Thyroid gland (tissue), 4 donors: ENCODE measurements at regions not wholly inside any gene's neighbourhood (a gene's known extent, or its start where the extent isn't known, plus 50 kb on each side); places are given as distances from the start of the nearest gene placed in this dataset.

Source experiments
- DNase-seq, 2 donors: peaks; one replicate each; pipeline ENCODE4 v3.0.0-alpha.2; 2019
- H3K27ac ChIP-seq, 3 donors: fragments of 200-600 bp; sonication (generic); 1 replicate in 2 of 3; 2 replicates in 1 of 3; pipeline ENCODE4 v1.5.1; 2016 to 2019; ENCODE audit warnings: mild to moderate bottlenecking in 1 of 3, moderate library complexity in 1 of 3
- H3K27me3 ChIP-seq: fragments of 200-600 bp; sonication (generic); one replicate; pipeline ENCODE4 v1.5.1; 2019
- H3K36me3 ChIP-seq, 2 donors: fragments of 200-600 bp; sonication (generic); one replicate each; pipeline ENCODE4 v1.5.1; 2016 to 2019
- H3K4me1 ChIP-seq, 2 donors: fragments of 200-600 bp; sonication (generic); one replicate each; pipeline ENCODE4 v1.5.1; 2017 to 2019
- H3K4me3 ChIP-seq, 3 donors: fragments of 200-600 bp; sonication (generic); replicated peaks in 1 of 3; 1 replicate in 2 of 3; 2 replicates in 1 of 3; pipeline ENCODE4 v1.5.1; 2016; ENCODE audit warnings: mild to moderate bottlenecking in 1 of 3
- H3K9me3 ChIP-seq: fragments of 200-600 bp; sonication (generic); one replicate; pipeline ENCODE4 v1.5.1; 2017
- CTCF ChIP-seq, 6 experiments: fragments of 200-600 bp in 3 of 6; fragments of 450-650 bp in 3 of 6; sonication (generic) in 3 of 6; IDR thresholded peaks; one replicate each; pipeline ENCODE4 v1.5.1; 2016 to 2019; ENCODE audit warnings: antibody characterized with exemption in 6 of 6, mild to moderate bottlenecking in 2 of 6, inconsistent platforms in 1 of 6, moderate library complexity in 1 of 6
- POLR2A ChIP-seq, 2 donors: fragments of 450-650 bp; IDR thresholded peaks; one replicate each; pipeline ENCODE4 v1.6.1; 2017; ENCODE audit warnings: antibody characterized with exemption in 2 of 2, mild to moderate bottlenecking in 2 of 2, moderate library complexity in 1 of 2
- WGBS, 2 donors: methylation state at CpG; one replicate each; pipeline ENCODE4 v1.1.5; 2017; 5-methylcytosine and 5-hydroxymethylcytosine counted together
- intact Hi-C: fragments of 100-400 bp; cut with DNase I; formaldehyde crosslinking; loops from one replicate; pipeline ENCODE4 v1.15.1; 2023

DNA sequence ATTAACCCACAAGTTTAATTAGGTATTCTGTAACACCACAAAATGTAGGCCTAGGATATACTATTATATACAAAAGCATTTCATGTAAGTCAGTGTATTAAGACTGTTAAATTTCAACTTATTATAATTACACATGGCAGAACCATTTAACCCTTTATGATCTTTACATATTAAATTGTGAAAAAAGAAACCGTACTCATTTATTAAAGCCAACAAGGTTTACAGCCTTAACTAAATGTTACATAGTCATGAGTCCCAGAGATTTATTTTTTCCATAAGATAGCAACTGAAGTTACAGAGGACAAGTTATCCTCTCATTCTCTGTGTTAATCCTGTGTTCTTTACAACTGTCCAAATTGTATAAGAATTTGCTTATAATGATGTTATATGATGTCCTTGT is 615.8 kb upstream of the AGTR1 start:
- intact Hi-C loops: no loop called here
- DNase-seq: no peak
- WGBS, 2 donors: 94% methylated on average over 1 of the region's 1 CpG

DNA sequence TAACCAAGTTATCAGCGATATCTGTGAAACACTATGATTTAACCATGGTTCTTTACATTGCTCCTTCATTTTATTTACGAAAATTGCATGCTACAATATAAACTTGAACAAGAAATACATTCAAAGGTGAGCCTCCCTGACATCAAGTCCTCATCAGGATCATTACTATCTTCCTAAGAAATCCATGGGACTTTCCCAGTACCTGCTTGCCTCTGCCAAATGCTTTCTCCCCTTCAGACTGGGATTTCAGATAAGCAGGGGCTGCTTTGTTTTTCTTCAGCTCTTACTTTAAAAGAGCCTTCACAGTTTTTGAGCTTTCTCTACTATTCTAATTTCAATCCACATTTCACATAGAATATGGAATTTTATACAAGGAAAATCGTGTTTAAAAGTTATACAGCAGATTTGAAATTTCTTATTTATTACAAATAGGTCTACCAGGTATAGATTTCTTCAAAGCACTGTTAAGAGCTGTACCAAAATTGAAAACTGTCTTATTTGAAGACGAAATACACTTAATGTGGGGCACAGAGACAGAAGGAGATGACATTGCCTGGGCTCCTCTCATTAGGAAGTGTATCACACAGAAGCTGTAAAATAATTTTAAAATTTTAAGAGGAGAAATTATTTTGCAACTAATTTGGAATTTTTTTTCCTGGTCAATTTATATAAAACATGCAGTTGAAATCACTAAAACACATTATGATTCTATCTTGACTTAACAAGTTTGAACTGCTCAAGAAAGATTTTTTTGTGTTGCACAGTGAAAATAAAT is 615.0 kb upstream of the AGTR1 start:
- Histone ChIP-seq H3K27ac (no peak overlapping the region), H3K9me3 (no peaks in the 10 kb centered on the region), H3K4me1 (peaks cover 0 to 7% of the 10 kb centered on the region in 2 donors), H3K27me3 (no peaks in the 10 kb centered on the region), H3K4me3 (no peak overlapping the region), H3K36me3 (no peaks in the 10 kb centered on the region)
- TF ChIP-seq CTCF (IDR thresholded peaks at IDR 0.05): no peak
- TF ChIP-seq POLR2A (IDR thresholded peaks at IDR 0.05): no peak
- WGBS, 2 donors: 83 to 87% methylated on average over 4 of the region's 4 CpGs
- no peak for DNase-seq
- intact Hi-C loops: no loop called here

More for the DNA sequence above, 615.8 kb upstream of the AGTR1 start:
- H3K27ac ChIP-seq: no peak overlapping the region
- TF ChIP-seq CTCF (IDR thresholded peaks at IDR 0.05): no peak
- TF ChIP-seq POLR2A (IDR thresholded peaks at IDR 0.05): no peak
- H3K27me3 ChIP-seq: no peaks in the 10 kb centered on the region
- no peaks in the 10 kb centered on the region for H3K9me3 ChIP-seq
- H3K36me3 ChIP-seq: no peaks in the 10 kb centered on the region
- no peak overlapping the region for H3K4me3 ChIP-seq
- H3K4me1 ChIP-seq: peaks cover 0 to 7% of the 10 kb centered on the region in 2 donors

- intact Hi-C loops: no loop called here
- TF ChIP-seq CTCF (IDR thresholded peaks at IDR 0.05) (no peak), POLR2A (IDR thresholded peaks at IDR 0.05) (no peak)
- no peaks in the 10 kb centered on the region for H3K36me3 ChIP-seq
- H3K27me3 ChIP-seq: no peaks in the 10 kb centered on the region
- no peaks in the 10 kb centered on the region for H3K9me3 ChIP-seq
- no peak for DNase-seq
- H3K4me1 ChIP-seq: peaks cover 0 to under 1% of the 10 kb centered on the region in 2 donors
- 71 to 76% methylated on average over 8 of the region's 8 CpGs for WGBS, 2 donors
- H3K4me3 ChIP-seq: no peak overlapping the region
- H3K27ac ChIP-seq: no peak overlapping the region
These were observed 614.0 kb upstream of the AGTR1 start for GRCh38 chr3:148083526-148084182.

GRCh38 chr3:148084931-148085330 is 612.8 kb upstream of the AGTR1 start:
- no peaks in the 10 kb centered on the region for H3K27me3 ChIP-seq
- H3K4me1 ChIP-seq: no peaks in the 10 kb centered on the region
- H3K9me3 ChIP-seq: no peaks in the 10 kb centered on the region
- WGBS, 2 donors: 86% methylated on average over 4 of the region's 4 CpGs
- intact Hi-C loops: no loop called here
- TF ChIP-seq CTCF (IDR thresholded peaks at IDR 0.05) (no peak), POLR2A (IDR thresholded peaks at IDR 0.05) (no peak)
- no peak for DNase-seq
- no peak overlapping the region for H3K27ac ChIP-seq
- H3K4me3 ChIP-seq: no peak overlapping the region
- no peaks in the 10 kb centered on the region for H3K36me3 ChIP-seq
